ENCODE measurements at regions not wholly inside any gene's neighbourhood (a gene's known extent, or its start where the extent isn't known, plus 50 kb on each side); places are given as distances from the start of the nearest gene placed in this dataset.
"Not testable (repeated sequence)": the region's sequence is repeated elsewhere in the genome, so short reads cannot be mapped to it uniquely, and the experiment has no call there.

DNA sequence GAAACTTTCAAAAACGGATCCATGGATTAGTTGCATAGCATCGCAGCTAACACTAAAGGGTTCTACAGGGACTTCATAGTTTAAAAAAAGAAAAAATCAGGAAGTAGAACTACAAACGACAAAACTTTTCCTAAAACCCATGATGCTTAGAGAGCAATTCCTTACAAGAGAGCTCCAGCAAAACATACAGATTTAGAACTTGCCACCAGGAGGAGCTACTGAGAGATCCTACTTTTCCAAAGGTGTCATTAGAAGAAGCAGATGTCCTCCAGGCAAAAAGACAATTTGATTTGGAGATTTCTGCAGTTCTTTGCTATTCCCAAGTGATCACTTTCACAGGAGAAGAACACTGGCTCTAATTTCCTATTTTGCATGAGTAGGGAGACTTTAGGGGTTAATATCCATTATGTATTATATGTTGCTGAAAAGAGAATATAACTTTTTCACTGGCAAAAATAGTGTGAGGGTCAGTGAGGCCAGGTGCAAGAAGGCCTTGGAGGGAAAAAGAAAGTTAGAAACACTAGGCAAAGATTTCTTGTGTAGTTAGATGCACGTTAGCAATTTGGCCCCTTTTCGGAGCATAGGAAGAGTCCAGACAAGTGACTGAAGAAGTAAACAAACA lies 436.2 kb downstream of the SUCLG1 start:
- in situ Hi-C loops (cut with MboI; ENCODE audit: low pct_unique_long_range_greater_than_20kb, low sequenced_read_pairs), result no loop called here
- peak; percentile 49 for DNase-seq

DNA sequence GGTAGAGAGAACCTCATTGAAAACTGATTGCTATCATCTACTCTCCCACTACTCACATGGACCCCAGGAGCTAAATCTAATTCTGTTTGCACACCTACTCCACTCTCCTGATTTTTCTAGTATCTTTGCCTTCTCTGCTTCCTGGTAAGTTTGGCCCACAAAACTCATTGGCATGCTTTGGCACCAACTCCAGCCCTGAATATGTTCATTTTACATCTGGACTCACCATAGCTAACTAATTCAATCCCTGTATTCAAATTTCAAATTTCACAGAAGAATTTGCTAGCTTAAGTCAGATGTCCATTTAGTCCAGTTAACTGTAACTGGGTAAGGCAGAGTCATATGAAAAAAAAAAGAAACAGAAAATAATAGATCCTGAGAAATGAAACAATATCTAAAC lies 442.1 kb downstream of the SUCLG1 start:
- DNase-seq, result no peak
- in situ Hi-C loops (cut with MboI; ENCODE audit: low pct_unique_long_range_greater_than_20kb, low sequenced_read_pairs), result no loop called here

DNA sequence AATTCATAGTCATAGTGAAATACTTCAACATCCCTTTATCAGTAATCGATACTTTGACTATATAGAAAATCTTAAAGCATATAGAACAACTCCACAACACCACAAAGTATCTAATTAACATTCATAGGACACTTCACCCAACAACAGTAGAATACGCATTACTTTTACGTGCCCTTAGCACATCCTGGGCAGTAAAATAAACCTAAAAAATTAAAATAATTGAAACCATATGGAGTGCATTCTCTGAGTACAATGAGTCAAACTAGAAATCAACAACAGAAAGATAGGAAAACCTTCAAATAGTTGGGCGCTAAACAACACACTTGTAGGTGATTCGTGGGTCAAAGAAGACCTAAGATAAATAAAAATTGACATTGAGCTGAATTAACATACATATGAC lies 442.9 kb downstream of the SUCLG1 start:
- no peak for DNase-seq
- in situ Hi-C loops (cut with MboI; ENCODE audit: low pct_unique_long_range_greater_than_20kb, low sequenced_read_pairs), result no loop called here

DNA sequence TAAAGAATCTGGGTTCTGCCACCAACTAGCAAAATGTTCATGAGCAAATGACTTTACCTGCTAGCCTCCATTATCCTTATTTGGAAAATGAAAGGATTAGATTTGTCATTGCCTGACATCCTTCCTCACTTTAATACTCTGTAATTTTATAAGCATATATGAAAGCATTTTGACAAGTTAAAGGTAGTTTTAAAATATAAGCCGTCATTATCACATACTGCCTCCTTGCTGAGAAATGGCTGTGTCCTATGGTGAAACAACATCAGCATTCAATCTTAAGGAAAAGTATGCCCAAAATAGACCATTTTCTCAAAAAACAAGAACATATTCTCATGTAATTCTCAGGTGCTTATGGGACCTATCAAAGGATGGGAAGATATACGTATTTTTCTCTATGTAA lies 461.2 kb downstream of the SUCLG1 start:
- no peak for DNase-seq
- in situ Hi-C loops (cut with MboI; ENCODE audit: low pct_unique_long_range_greater_than_20kb, low sequenced_read_pairs), result no loop called here

- in situ Hi-C loops (cut with MboI; ENCODE audit: low pct_unique_long_range_greater_than_20kb, low sequenced_read_pairs), result no loop called here
- DNase-seq, result no peak
These were observed 464.4 kb downstream of the SUCLG1 start for GRCh38 chr2:83994633-83995179.

GRCh38 chr2:83993873-83994632 lies 465.0 kb downstream of the SUCLG1 start:
- DNase-seq, result no peak
- in situ Hi-C loops (cut with MboI; ENCODE audit: low pct_unique_long_range_greater_than_20kb, low sequenced_read_pairs), result no loop called here

DNA sequence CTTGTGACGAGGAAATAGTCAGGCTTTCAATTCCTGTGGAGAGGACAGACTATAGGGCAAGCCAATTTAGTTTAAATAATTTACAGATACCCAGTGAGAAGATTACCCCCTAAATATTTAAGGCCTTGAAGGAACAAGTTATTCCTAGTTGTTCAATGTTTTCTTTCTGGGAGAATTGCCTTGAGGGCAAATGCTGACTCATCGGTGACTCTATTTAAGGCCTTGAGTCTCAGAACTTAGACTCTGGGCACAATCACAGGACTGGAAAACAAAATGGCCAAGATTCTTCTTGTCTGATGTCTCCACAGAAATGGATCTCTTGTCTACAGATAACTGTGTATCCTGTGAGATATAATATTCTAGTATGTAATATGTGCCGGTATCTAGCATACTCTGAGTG lies 467.1 kb downstream of the SUCLG1 start:
- in situ Hi-C loops (cut with MboI; ENCODE audit: low pct_unique_long_range_greater_than_20kb, low sequenced_read_pairs), result no loop called here
- no peak for DNase-seq

DNA sequence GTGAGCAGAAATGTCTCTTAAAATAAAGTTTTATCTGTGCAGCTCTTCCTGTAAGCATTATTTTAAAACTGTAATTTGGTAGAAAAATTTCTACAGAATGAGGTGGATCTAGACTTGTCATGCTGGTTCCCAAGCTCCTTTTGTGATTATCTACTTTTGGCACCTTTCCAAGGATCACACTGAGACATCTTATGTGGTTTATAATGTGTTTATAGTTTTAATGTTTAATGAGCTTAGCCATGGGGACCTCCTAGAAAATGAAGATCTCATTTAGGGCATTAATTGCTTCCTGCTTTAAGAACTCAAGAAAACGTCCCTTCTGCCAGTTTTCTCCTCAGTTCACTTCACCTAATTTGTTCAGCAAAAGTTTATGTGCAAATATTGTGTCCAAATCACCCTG lies 468.4 kb downstream of the SUCLG1 start:
- in situ Hi-C loops (cut with MboI; ENCODE audit: low pct_unique_long_range_greater_than_20kb, low sequenced_read_pairs), result no loop called here
- no peak for DNase-seq

DNA sequence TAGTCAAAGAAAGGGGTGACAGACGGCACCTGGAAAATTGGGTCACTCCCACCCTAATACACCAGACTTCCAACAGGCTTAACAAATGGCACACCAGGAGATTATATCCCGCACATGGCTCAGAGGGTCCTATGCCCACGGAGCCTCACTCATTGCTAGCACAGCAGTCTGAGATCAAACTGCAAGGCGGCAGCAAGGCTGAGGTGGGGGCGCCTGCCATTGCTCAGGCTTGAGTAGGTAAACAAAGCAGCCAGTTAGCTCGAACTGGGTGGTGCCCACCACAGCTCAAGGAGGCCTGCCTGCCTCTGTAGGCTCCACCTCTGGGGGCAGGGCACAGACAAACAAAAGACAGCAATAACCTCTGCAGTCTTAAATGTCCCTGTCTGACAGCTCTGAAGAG lies 482.5 kb downstream of the SUCLG1 start:
- in situ Hi-C loops (cut with MboI; ENCODE audit: low pct_unique_long_range_greater_than_20kb, low sequenced_read_pairs); DNase-seq: not testable (repeated sequence)

- in situ Hi-C loops (cut with MboI; ENCODE audit: low pct_unique_long_range_greater_than_20kb, low sequenced_read_pairs), result no loop called here
- DNase-seq, result no peak
These were observed 487.0 kb downstream of the SUCLG1 start for GRCh38 chr2:83972128-83972527.

DNA sequence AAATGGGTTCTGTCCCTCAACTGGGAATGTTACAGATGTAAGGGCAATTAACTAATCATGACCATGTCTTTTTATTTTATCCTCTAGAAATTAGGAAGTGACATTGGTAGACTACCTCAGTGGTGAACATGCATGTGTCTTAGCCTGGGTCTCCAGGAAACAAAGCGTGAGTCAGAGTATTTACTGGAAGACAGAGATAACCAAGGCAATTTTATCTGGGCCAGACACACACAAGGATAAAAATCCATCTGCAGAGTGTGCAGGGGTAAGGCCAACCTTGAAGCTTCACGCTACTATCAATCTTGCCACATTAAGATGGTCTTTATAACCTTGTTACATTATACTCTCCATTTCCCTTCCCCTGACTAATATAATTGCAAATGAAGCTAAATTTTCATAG lies 487.5 kb downstream of the SUCLG1 start:
- DNase-seq, result no peak
- in situ Hi-C loops (cut with MboI; ENCODE audit: low pct_unique_long_range_greater_than_20kb, low sequenced_read_pairs), result no loop called here

GRCh38 chr2:83970217-83970929 lies 488.7 kb downstream of the SUCLG1 start:
- DNase-seq, result no peak
- in situ Hi-C loops (cut with MboI; ENCODE audit: low pct_unique_long_range_greater_than_20kb, low sequenced_read_pairs), result no loop called here

DNA sequence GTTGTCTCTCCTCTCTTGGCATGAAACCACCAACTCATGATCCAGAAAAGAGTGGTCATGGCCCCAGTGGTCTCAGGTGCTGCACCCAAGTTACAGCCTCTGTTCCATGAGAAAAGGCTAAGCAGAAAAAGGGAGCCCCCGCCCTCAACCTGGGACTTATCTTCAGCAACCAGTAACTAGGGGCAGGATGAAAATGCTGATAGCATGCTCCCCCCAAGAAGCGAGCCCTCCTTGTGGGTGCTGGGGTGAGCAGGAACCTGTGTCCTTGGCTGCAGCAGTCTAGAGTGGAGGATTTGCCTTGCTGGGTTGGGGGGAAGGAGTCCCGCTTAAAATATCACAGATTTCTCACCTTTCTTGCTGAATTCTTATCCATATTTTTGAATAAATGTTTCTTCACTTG lies 490.0 kb downstream of the SUCLG1 start:
- no peak for DNase-seq
- in situ Hi-C loops (cut with MboI; ENCODE audit: low pct_unique_long_range_greater_than_20kb, low sequenced_read_pairs), result no loop called here

DNA sequence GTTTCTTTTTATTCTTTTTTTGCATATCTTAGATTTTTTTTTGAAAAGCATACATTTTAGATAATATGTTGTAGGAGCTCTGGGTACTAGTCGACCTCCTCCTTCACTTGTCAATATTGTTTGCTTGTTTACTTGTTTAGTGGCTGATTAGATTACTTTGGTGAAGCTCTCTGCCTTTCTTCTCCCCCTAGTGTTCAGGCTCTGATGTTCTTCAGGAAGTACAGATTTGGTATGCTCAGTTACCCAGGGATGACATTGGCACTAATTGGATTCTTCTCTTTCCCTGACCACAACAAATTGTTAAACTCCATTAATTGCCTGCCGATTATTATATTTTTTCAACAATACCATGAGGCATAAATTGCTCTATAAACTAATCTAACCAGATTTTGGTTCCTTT lies 491.2 kb downstream of the SUCLG1 start:
- in situ Hi-C loops (cut with MboI; ENCODE audit: low pct_unique_long_range_greater_than_20kb, low sequenced_read_pairs), result no loop called here

DNA sequence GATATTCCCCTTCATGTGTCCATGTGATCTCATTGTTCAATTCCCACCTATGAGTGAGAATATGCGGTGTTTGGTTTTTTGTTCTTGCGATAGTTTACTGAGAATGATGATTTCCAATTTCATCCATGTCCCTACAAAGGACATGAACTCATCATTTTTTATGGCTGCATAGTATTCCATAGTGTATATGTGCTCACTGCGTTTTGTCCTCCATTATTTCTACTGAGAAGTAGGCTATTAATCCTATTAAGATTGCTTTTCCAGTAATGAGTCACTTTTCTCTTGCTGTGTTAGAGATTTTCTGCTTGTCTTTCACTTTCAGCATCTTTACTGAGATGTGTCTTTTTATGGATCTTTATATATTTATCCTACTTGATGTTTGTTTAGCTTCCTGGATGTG lies 492.1 kb downstream of the SUCLG1 start:
- in situ Hi-C loops (cut with MboI; ENCODE audit: low pct_unique_long_range_greater_than_20kb, low sequenced_read_pairs); DNase-seq: not testable (repeated sequence)

More for the DNA sequence above, 491.2 kb downstream of the SUCLG1 start:
- no peak for DNase-seq

DNA sequence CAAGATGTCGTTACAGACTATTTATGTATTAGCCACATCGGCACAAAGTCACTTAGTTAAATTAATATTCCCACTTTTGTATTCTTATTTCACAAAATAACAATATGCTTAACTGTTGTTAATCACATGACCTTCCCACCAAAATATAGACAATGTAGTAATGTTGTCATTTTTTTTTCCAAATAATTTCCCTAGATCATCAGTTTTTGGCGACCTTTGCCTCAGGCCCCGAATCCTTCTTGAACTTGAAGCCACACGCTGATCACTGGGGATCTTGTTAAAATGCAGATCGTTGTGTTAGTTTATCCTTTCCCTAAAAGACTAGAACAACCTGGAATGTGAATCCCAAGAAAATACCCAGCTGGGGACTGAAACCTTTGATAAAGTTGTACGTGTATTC lies 497.6 kb downstream of the SUCLG1 start:
- in situ Hi-C loops (cut with MboI; ENCODE audit: low pct_unique_long_range_greater_than_20kb, low sequenced_read_pairs), result no loop called here
- no peak for DNase-seq

GRCh38 chr2:83960371-83960770 lies 498.7 kb downstream of the SUCLG1 start:
- in situ Hi-C loops (cut with MboI; ENCODE audit: low pct_unique_long_range_greater_than_20kb, low sequenced_read_pairs), result no loop called here
- no peak for DNase-seq

- in situ Hi-C loops (cut with MboI; ENCODE audit: low pct_unique_long_range_greater_than_20kb, low sequenced_read_pairs), result no loop called here
- DNase-seq, result no peak
These were observed 499.8 kb downstream of the SUCLG1 start for GRCh38 chr2:83959266-83959665.

DNA sequence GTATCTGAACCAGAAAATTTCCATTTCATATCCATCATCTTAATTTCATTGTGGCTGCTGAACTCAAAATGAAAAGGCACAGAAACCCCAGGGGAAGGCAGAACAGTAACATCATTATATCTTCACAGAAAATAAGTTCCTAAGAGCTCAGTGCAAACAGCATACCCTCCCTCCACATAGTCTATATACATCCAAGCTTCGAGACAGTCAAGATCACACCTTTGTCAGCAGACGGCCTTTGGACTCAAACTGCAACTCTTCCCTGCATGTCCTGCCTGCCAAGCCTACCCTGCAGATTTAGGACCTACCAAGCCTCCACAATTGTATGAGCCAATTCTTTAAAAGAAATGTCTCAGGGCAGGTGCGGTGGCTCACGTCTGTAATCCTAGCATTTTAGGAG lies 502.1 kb downstream of the SUCLG1 start:
- no peak for DNase-seq
- in situ Hi-C loops (cut with MboI; ENCODE audit: low pct_unique_long_range_greater_than_20kb, low sequenced_read_pairs), result no loop called here

- in situ Hi-C loops (cut with MboI; ENCODE audit: low pct_unique_long_range_greater_than_20kb, low sequenced_read_pairs), result no loop called here
- DNase-seq, result no peak
These were observed 505.4 kb downstream of the SUCLG1 start for GRCh38 chr2:83953697-83954096.
